A673 (cell line): ENCODE measurements at regions not wholly inside any gene's neighbourhood (a gene's known extent, or its start where the extent isn't known, plus 50 kb on each side); places are given as distances from the start of the nearest gene placed in this dataset.
A peak's percentile ranks its signal among the peaks of the same experiment; 100 is the strongest.
"Not testable (repeated sequence)": the region's sequence is repeated elsewhere in the genome, so short reads cannot be mapped to it uniquely, and the experiment has no call there.

Source experiments
- BruUV-seq: library from RNA; stranded (reverse); fragments of 400-500 nt; replicated peaks from 2 replicates; lab custom pipeline; 2021; lab: Mats Ljungman, UMichigan
- CTCF ChIA-PET: fragments of 300-600 bp; sonication (Branson Sonifier 250); formaldehyde crosslinking; loops from one replicate; lab custom pipeline; 2022; ENCODE audit warnings: antibody characterized with exemption; lab: Charles Lee
- POLR2A ChIA-PET: fragments of 300-600 bp; sonication (Branson Sonifier 250); formaldehyde crosslinking; loops from one replicate; lab custom pipeline; 2022; ENCODE audit warnings: antibody characterized with exemption; ENCODE audit not compliant: low non-redundant PET; lab: Charles Lee
- DNase-seq: peaks from one replicate; pipeline ENCODE4 v3.0.0-alpha.2; 2015; ENCODE audit warnings: low spot score
- H3K27ac ChIP-seq: fragments of 200-600 bp; sonication (generic); 2 replicates; pipeline ENCODE4 v1.5.1; 2016; ENCODE audit warnings: mixed run types, low read depth, mild to moderate bottlenecking, mixed read lengths, antibody characterized with exemption, low read length; ENCODE audit not compliant: poor library complexity, severe bottlenecking
- H3K27me3 ChIP-seq: fragments of 200-600 bp; sonication (generic); replicated peaks from 2 replicates; pipeline ENCODE4 v1.6.1; 2017; ENCODE audit warnings: mixed run types, low read depth, mild to moderate bottlenecking, mixed read lengths, antibody characterized with exemption, low read length; ENCODE audit not compliant: insufficient read depth, poor library complexity
- H3K36me3 ChIP-seq: fragments of 200-600 bp; sonication (generic); 2 replicates; pipeline ENCODE4 v1.6.1; 2016; ENCODE audit warnings: mixed run types, mild to moderate bottlenecking, mixed read lengths, antibody characterized with exemption, low read length; ENCODE audit not compliant: insufficient read depth, poor library complexity, severe bottlenecking
- H3K4me1 ChIP-seq: fragments of 200-600 bp; sonication (generic); 2 replicates; pipeline ENCODE4 v1.6.1; 2017; ENCODE audit warnings: mixed run types, mild to moderate bottlenecking, mixed read lengths, antibody characterized with exemption, low read length; ENCODE audit not compliant: insufficient read depth, poor library complexity, severe bottlenecking
- H3K4me3 ChIP-seq: fragments of 200-600 bp; sonication (generic); 2 replicates; pipeline ENCODE4 v1.5.1; 2016; ENCODE audit warnings: low read depth, mixed run types, mild to moderate bottlenecking, mixed read lengths, low read length; ENCODE audit not compliant: poor library complexity, severe bottlenecking
- H3K9me3 ChIP-seq: fragments of 200-600 bp; sonication (generic); 2 replicates; pipeline ENCODE4 v1.6.1; 2016; ENCODE audit warnings: mixed run types, low read depth, mild to moderate bottlenecking, mixed read lengths, antibody characterized with exemption, low read length; ENCODE audit not compliant: poor library complexity, severe bottlenecking
- EZH2 ChIP-seq: fragments of 200-600 bp; sonication (generic); IDR thresholded peaks from 2 replicates; pipeline ENCODE4 v1.6.1; 2017; ENCODE audit warnings: borderline replicate concordance, low read depth, mild to moderate bottlenecking, mixed read lengths, antibody characterized with exemption, low read length; ENCODE audit not compliant: poor library complexity, severe bottlenecking
- intact Hi-C: fragments of 100-400 bp; cut with micrococcal nuclease; formaldehyde crosslinking; loops from one replicate; pipeline ENCODE4 v1.10.0; 2022; ENCODE audit not compliant: unreplicated experiment

DNA sequence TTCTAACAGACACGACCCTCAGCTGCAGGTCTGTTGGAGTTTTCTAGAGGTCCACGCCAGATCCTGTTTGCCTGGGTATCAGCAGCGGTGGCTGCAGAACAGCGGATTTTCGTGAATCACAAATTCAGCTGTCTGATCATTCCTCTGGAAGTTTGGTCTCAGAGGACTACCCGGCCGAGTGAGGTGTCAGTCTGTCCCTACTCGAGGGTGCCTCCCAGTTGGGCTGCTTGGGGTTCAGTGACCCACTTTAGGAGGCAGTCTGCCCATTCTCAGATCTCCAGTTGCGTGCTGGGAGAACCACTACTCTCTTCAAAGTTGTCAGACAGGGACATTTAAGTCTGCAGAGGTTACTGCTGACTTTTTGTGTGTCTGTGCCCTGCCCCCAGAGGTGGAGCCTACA is 1664.1 kb downstream of the RPIA start:
- H3K27me3 ChIP-seq, POLR2A ChIA-PET, H3K4me1 ChIP-seq, H3K9me3 ChIP-seq, intact Hi-C loops, DNase-seq, H3K4me3 ChIP-seq, CTCF ChIA-PET, H3K36me3 ChIP-seq, BruUV-seq, H3K27ac ChIP-seq: not testable (repeated sequence)

DNA sequence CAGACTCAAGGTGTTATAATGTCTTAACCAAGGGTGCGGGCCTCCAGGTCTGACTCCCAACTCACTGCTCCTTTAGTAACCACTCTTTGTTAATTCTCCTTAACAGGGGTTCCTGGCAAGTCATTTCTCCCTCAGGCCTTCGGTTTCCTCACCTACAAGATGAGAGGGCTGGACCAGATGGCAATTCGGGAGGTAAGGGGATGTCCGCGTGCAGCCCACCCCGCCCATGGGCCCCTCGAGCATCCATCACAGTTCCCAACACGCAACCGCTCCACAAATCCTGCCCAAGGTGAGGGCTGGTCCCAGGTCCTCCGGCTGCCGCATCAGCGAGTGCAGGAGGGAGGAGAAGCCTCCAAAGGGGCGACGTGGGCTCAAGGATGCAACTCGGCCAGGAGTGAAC is 1667.9 kb downstream of the RPIA start:
- intact Hi-C loops, H3K9me3 ChIP-seq, H3K36me3 ChIP-seq, H3K4me1 ChIP-seq, H3K27ac ChIP-seq, POLR2A ChIA-PET, H3K27me3 ChIP-seq, H3K4me3 ChIP-seq, BruUV-seq, CTCF ChIA-PET, DNase-seq: not testable (repeated sequence)

DNA sequence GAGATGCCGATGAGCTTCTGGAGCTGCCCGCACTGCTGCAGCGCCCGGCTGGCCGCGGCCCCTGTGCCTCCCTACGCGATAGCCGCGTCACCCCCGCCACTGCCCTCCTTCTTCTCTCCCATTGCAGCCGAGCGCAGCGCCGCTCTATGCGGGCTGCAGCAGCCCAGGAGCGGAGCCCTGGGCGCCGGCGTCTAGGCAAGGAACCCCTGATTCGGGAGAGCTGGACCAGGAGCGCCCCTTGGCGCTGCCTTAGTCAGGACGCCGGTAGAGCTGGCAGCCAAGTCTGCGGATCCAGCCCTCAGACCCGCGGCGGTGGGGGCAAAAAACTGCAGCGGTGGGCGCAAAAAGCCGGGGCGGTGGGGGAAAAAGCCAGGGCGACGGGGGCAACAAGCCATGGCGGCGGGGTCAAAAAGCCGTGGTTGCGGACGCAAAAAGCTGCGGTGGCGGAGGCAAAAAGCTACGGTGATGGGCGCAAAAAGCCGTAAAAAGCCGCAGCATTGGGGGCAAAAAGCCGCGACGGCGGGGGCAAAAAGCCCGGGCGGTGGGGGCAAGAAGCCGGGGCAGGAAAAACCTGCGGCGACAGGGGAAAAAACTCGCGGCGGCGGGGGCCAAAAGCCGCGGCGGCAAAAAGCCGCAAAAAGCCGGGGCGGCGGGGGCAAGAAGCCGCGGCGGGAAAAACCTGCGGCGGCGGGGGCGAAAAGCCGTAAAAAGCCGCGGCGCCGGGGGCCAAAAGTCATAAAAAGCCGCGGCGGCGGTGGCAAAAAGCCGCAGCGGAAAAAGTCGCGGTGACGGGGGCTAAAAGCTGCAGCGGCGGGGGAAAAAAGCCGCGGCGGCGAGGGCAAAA is 1668.6 kb downstream of the RPIA start:
- POLR2A ChIA-PET, H3K4me1 ChIP-seq, intact Hi-C loops, H3K27ac ChIP-seq, DNase-seq, H3K4me3 ChIP-seq, H3K9me3 ChIP-seq, CTCF ChIA-PET, BruUV-seq, H3K27me3 ChIP-seq, H3K36me3 ChIP-seq: not testable (repeated sequence)
- TF ChIP-seq EZH2: peak; percentile 78

DNA sequence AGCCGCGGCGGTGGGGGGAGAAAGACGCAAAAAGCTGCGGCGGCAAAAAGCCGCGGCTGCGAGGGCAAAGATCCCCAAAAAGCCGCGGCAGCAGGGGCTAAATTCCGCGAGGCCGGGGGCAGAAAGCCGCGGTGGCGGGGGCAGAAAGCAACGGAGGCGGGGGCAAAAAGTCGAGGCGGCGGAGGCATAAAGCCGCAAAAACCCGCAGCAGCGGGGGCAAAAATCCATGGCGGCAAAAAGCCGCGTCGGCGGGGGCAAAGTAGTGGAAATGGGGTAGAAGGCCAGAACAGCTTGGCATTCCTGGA is 1669.2 kb downstream of the RPIA start:
- CTCF ChIA-PET, H3K36me3 ChIP-seq, H3K4me3 ChIP-seq, H3K4me1 ChIP-seq, POLR2A ChIA-PET, intact Hi-C loops, H3K27ac ChIP-seq, H3K9me3 ChIP-seq, H3K27me3 ChIP-seq, BruUV-seq, DNase-seq: not testable (repeated sequence)
